ENCODE measurements at regions not wholly inside any gene's neighbourhood (a gene's known extent, or its start where the extent isn't known, plus 50 kb on each side); places are given as distances from the start of the nearest gene placed in this dataset.
A peak's percentile ranks its signal among the peaks of the same experiment; 100 is the strongest.
"Not testable (repeated sequence)": the region's sequence is repeated elsewhere in the genome, so short reads cannot be mapped to it uniquely, and the experiment has no call there.

GRCh38 chr3:4241595-4242170 is 61.5 kb upstream of the SETMAR start:
- no peak for ATAC-seq
- Mint-ChIP-seq H3K27me3 (peaks cover 0 to 7% of the 10 kb centered on the region in 2 donors), H3K4me3 (no peak overlapping the region), H3K27ac (no peak overlapping the region), H3K4me1 (ENCODE audit: low read depth in 2 of 2) (no peaks in the 10 kb centered on the region), H3K36me3 (peaks cover 6% of the 10 kb centered on the region), H3K9me3 (peaks cover 11% of the 10 kb centered on the region)
- no peak for DNase-seq (ENCODE audit: low spot score)

GRCh38 chr3:4245671-4246070 is 57.5 kb upstream of the SETMAR start:
- Mint-ChIP-seq H3K36me3 (peaks cover 6% of the 10 kb centered on the region), H3K4me1 (ENCODE audit: low read depth in 2 of 2) (no peaks in the 10 kb centered on the region), H3K9me3 (peaks cover 11% of the 10 kb centered on the region), H3K4me3 (no peak overlapping the region), H3K27me3 (peaks cover 0 to 7% of the 10 kb centered on the region in 2 donors), H3K27ac (peak overlapping the region in 1 of 2 donors; percentile 47)
- no peak for ATAC-seq
- DNase-seq (ENCODE audit: low spot score) = no peak

- Mint-ChIP-seq H3K27ac (no peak overlapping the region), H3K4me1 (ENCODE audit: low read depth in 2 of 2) (no peaks in the 10 kb centered on the region), H3K36me3 (peaks cover 6% of the 10 kb centered on the region), H3K4me3 (no peak overlapping the region), H3K9me3 (peaks cover 11% of the 10 kb centered on the region), H3K27me3 (peaks cover 0 to 7% of the 10 kb centered on the region in 2 donors)
- no peak for DNase-seq (ENCODE audit: low spot score)
- ATAC-seq = no peak
Measured at GRCh38 chr3:4247391-4247790, 55.8 kb upstream of the SETMAR start.

GRCh38 chr3:4250064-4250463 is 53.1 kb upstream of the SETMAR start:
- Mint-ChIP-seq H3K9me3 (no peaks in the 10 kb centered on the region), H3K27ac (no peak overlapping the region), H3K27me3 (no peaks in the 10 kb centered on the region), H3K36me3 (no peaks in the 10 kb centered on the region), H3K4me3 (no peak overlapping the region), H3K4me1 (ENCODE audit: low read depth in 2 of 2) (no peaks in the 10 kb centered on the region)
- no peak for DNase-seq (ENCODE audit: low spot score)
- no peak for ATAC-seq

- Mint-ChIP-seq H3K4me3 (no peak overlapping the region), H3K36me3 (no peaks in the 10 kb centered on the region), H3K27ac (no peak overlapping the region), H3K27me3 (no peaks in the 10 kb centered on the region), H3K9me3 (no peaks in the 10 kb centered on the region), H3K4me1 (ENCODE audit: low read depth in 2 of 2) (no peaks in the 10 kb centered on the region)
- DNase-seq (ENCODE audit: low spot score) (no peak), ATAC-seq (no peak)
Measured at GRCh38 chr3:4251412-4251811, 51.8 kb upstream of the SETMAR start.

GRCh38 chr3:4253072-4253832 is 49.9 kb upstream of the SETMAR start:
- not testable (repeated sequence) for H3K36me3 Mint-ChIP-seq; ATAC-seq; H3K9me3 Mint-ChIP-seq; H3K27ac Mint-ChIP-seq; H3K4me1 Mint-ChIP-seq (ENCODE audit: low read depth in 2 of 2); H3K27me3 Mint-ChIP-seq; DNase-seq (ENCODE audit: low spot score); H3K4me3 Mint-ChIP-seq

Data from natural killer cell treated with Interleukin-12 subunit alpha and Interleukin-12 subunit beta and Interleukin-15 and Interleukin-18, amount 100 ng/mL, for 72 hours (primary cell).